ENCODE measurements at regions not wholly inside any gene's neighbourhood (a gene's known extent, or its start where the extent isn't known, plus 50 kb on each side); places are given as distances from the start of the nearest gene placed in this dataset.

DNA sequence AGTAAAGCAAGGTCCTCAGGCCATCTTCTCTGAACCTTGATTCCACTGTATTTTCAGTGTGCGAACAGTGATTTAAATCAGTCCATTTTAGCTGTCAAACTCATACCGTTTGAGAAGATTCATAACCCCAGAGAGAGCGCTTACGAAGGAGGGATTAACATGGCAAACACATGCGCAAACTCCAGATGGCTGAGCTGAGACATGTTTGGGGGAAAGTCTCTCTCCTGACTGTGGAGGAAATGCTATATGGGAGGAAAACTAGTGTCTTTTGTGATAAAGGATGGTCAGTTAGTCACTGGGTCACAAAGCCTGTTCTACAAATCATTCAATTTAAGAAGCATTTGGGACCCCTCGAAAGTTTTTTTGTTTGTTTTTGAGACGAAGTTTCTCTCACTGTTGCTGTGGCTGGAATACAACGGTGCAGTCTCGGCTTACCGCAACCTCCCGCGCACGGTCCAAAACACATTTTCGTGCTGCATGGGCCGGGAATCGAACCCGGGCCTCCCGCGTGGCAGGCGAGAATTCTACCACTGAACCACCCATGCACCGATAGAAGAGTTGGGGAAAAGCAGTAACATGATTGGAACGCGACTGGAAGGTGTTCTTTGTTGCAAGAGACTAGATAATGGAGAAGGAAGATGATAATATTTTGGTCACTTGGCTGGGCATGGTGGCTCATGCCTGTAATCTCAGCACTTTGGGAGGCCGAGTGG lies 58.4 kb upstream of the CXADR start:
- Histone ChIP-seq H3K36me3 (no peaks in the 10 kb centered on the region), H3K27ac (peak overlapping the region in 1 of 10 donors; percentile 7), H3K9me3 (no peaks in the 10 kb centered on the region), H3K4me3 (no peak overlapping the region), H3K27me3 (no peaks in the 10 kb centered on the region), H3K4me1 (peaks cover 0 to 12% (median 0%) of the 10 kb centered on the region in 9 donors)
- no peak for TF ChIP-seq CTCF (IDR thresholded peaks at IDR 0.05)
- intact Hi-C loops (cut with DNase I), result loop anchor here in 1 of 10 donors (10.0 kb wide), 2 partner anchors 60 to 1130 kb away; no protein-coding TSS in a partner anchor
- ATAC-seq, result peak in 4 of 8 donors; percentile 24 to 91 (median 56)
- no peak for DNase-seq
- WGBS, 2 donors, result 20% methylated on average over 24 of the region's 24 CpGs

- TF ChIP-seq CTCF (IDR thresholded peaks at IDR 0.05), result no peak
- Histone ChIP-seq H3K36me3 (no peaks in the 10 kb centered on the region), H3K9me3 (no peaks in the 10 kb centered on the region), H3K27ac (no peak overlapping the region), H3K4me1 (peaks cover 0 to 12% (median 4%) of the 10 kb centered on the region in 9 donors), H3K4me3 (no peak overlapping the region), H3K27me3 (no peaks in the 10 kb centered on the region)
- WGBS, 2 donors, result 51 to 59% methylated on average over 4 of the region's 4 CpGs
- intact Hi-C loops (cut with DNase I), result loop anchor here in 1 of 10 donors (10.0 kb wide), 2 partner anchors 60 to 1130 kb away; no protein-coding TSS in a partner anchor
- ATAC-seq, result no peak
- DNase-seq, result no peak
These were observed 57.9 kb upstream of the CXADR start for GRCh38 chr21:17455028-17455353.

- Histone ChIP-seq H3K27ac (no peak overlapping the region), H3K9me3 (no peaks in the 10 kb centered on the region), H3K4me1 (peaks cover 0 to 16% (median 7%) of the 10 kb centered on the region in 9 donors), H3K4me3 (no peak overlapping the region), H3K36me3 (no peaks in the 10 kb centered on the region), H3K27me3 (no peaks in the 10 kb centered on the region)
- intact Hi-C loops (cut with DNase I), result loop anchor here in 1 of 10 donors (10.0 kb wide), 2 partner anchors 61 to 1131 kb away; no protein-coding TSS in a partner anchor
- WGBS, 2 donors, result 81 to 83% methylated on average over 6 of the region's 6 CpGs
- TF ChIP-seq CTCF (IDR thresholded peaks at IDR 0.05), result no peak
- no peak for DNase-seq
- ATAC-seq, result no peak
These were observed 57.4 kb upstream of the CXADR start for GRCh38 chr21:17455451-17455850.

DNA sequence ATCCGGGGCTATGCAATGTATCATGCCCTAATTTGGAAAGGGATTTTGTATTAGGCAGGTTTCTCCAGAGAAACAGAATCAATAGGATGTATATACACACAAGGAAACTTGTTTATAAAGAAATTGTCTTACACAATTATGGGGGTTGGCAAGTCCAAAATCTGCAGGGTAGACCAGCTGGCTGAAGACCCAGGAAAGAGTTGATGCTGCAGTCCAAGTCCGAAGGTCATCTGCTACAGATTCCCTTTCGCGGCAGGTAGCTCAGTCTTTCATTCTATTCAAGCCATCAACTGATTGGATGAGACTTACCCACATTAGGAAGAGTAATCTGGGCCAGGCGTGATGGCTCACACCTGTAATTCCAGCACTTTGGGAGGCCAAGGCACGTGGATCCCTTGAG lies 54.6 kb upstream of the CXADR start:
- ATAC-seq (no peak), DNase-seq (no peak)
- no peaks in the 10 kb centered on the region for H3K27me3 ChIP-seq
- no peak for TF ChIP-seq CTCF (IDR thresholded peaks at IDR 0.05)
- no peaks in the 10 kb centered on the region for H3K9me3 ChIP-seq
- H3K4me1 ChIP-seq, result peaks cover 0 to 25% (median 9%) of the 10 kb centered on the region in 9 donors
- no peaks in the 10 kb centered on the region for H3K36me3 ChIP-seq
- intact Hi-C loops (cut with DNase I), result loop anchor here in 1 of 10 donors (10.0 kb wide), 2 partner anchors 63 to 1133 kb away; no protein-coding TSS in a partner anchor
- no peak overlapping the region for H3K27ac ChIP-seq
- 77 to 79% methylated on average over 6 of the region's 6 CpGs for WGBS, 2 donors
- no peak overlapping the region for H3K4me3 ChIP-seq
